ENCODE measurements at regions not wholly inside any gene's neighbourhood (a gene's known extent, or its start where the extent isn't known, plus 50 kb on each side); places are given as distances from the start of the nearest gene placed in this dataset.

GRCh38 chr12:17759982-17760381 lies 330.0 kb downstream of the RERGL start:
- 86% methylated on average over 8 of the region's 8 CpGs; no CpG with 5 or more reads in 1 of the 2 experiments for WGBS, 2 experiments (ENCODE audit: extremely low coverage in 1 of 2, insufficient coverage in 1 of 2, insufficient read length in 1 of 2, insufficient replicate concordance in 2 of 2, low coverage in 1 of 2, low lambda C conversion rate in 2 of 2, missing lambda C conversion rate in 1 of 2)
- Histone ChIP-seq H4K8ac (ENCODE audit: extremely low read depth, insufficient read depth, low read length) (no peak overlapping the region), H3K27me3 (replicated peaks in 1 of 4; ENCODE audit: control insufficient read depth in 3 of 4, extremely low read depth in 1 of 4, insufficient read depth in 3 of 4, low read length in 3 of 4) (no peaks in the 10 kb centered on the region), H3K14ac (ENCODE audit: insufficient read length) (no peak overlapping the region), H3K23me2 (ENCODE audit: low read depth, low read length) (no peaks in the 10 kb centered on the region), H3K4me3 (ENCODE audit: extremely low read depth in 1 of 4, insufficient read depth in 2 of 4, low read depth in 3 of 4, low read length in 4 of 4) (no peak overlapping the region), H2BK5ac (ENCODE audit: low read depth, low read length) (no peak overlapping the region), H3K9me3 (ENCODE audit: insufficient read depth in 2 of 2, low read depth in 1 of 2, low read length in 1 of 2) (no peaks in the 10 kb centered on the region), H2BK120ac (replicated peaks; ENCODE audit: low read depth, low read length) (no peak overlapping the region), H3K79me1 (ENCODE audit: low read depth, low read length) (no peaks in the 10 kb centered on the region), H3K9ac (replicated peaks in 1 of 4; ENCODE audit: extremely low read depth in 1 of 4, low read depth in 3 of 4, low read length in 3 of 4) (no peak overlapping the region), H3K18ac (ENCODE audit: extremely low read depth, low read length) (no peak overlapping the region), H4K5ac (ENCODE audit: insufficient read length, low read depth, low read length) (no peak overlapping the region), H2BK12ac (ENCODE audit: low read depth, low read length) (no peak overlapping the region), H3K36me3 (ENCODE audit: control insufficient read depth in 2 of 4, insufficient read depth in 4 of 4, low read length in 3 of 4) (no peaks in the 10 kb centered on the region), H2BK20ac (ENCODE audit: low read length) (no peak overlapping the region), H4K20me1 (replicated peaks in 1 of 2; ENCODE audit: control insufficient read depth in 1 of 2, insufficient read depth in 2 of 2, low read length in 2 of 2) (no peaks in the 10 kb centered on the region), H2AFZ (ENCODE audit: low read length) (no peak overlapping the region), H3K4ac (replicated peaks; ENCODE audit: insufficient read length, low read depth, low read length) (no peak overlapping the region), H2AK5ac (ENCODE audit: low read depth, low read length) (no peak overlapping the region), H4K91ac (replicated peaks; ENCODE audit: insufficient read length, low read length) (no peak overlapping the region), H2BK15ac (ENCODE audit: low read length) (no peak overlapping the region), H3K56ac (replicated peaks; ENCODE audit: insufficient read length, low read depth, low read length) (no peak overlapping the region), H3K4me1 (replicated peaks in 1 of 4; ENCODE audit: control insufficient read depth in 3 of 4, insufficient read depth in 4 of 4, low read length in 3 of 4) (no peaks in the 10 kb centered on the region), H3K79me2 (ENCODE audit: control insufficient read depth in 1 of 2, insufficient read depth in 2 of 2, low read length in 2 of 2) (no peaks in the 10 kb centered on the region), H3K23ac (ENCODE audit: insufficient read length) (no peak overlapping the region), H3K27ac (ENCODE audit: low read depth, low read length) (no peak overlapping the region), H3K4me2 (ENCODE audit: insufficient read depth in 1 of 2, low read depth in 2 of 2, low read length in 2 of 2) (no peak overlapping the region)
- FAIRE-seq (no peak), DNase-seq (ENCODE audit: low read depth in 1 of 2, low spot score in 2 of 2) (no peak)
- CTCF ChIA-PET (ENCODE audit: partially characterized antibody), result no interaction called here
- POLR2A ChIA-PET (ENCODE audit: partially characterized antibody), result no interaction called here
- TF ChIP-seq RAD21 (IDR thresholded peaks at IDR 0.05 in 1 of 2, conservative IDR thresholded peaks at IDR 0.05 in 1 of 2; ENCODE audit: low read depth in 2 of 2, low read length in 2 of 2) (no peak), EGR1 (IDR thresholded peaks at IDR 0.05; ENCODE audit: borderline replicate concordance, low read depth, low read length) (no peak), PHF8 (conservative IDR thresholded peaks at IDR 0.05; ENCODE audit: low read depth, low read length) (no peak), BCL11A (IDR thresholded peaks at IDR 0.05; ENCODE audit: low read depth in 2 of 2, low read length in 2 of 2) (no peak), JUND (IDR thresholded peaks at IDR 0.05; ENCODE audit: low read length) (no peak)

Data from H1 (cell line).